Muscle of back (tissue), 3 donors: ENCODE measurements at regions not wholly inside any gene's neighbourhood (a gene's known extent, or its start where the extent isn't known, plus 50 kb on each side); places are given as distances from the start of the nearest gene placed in this dataset.

ENCODE experiments used
- DNase-seq, 3 donors: peaks; one replicate each; pipeline versions ENCODE4 v3.0.0 to v3.0.0-alpha.2; 2013

DNA sequence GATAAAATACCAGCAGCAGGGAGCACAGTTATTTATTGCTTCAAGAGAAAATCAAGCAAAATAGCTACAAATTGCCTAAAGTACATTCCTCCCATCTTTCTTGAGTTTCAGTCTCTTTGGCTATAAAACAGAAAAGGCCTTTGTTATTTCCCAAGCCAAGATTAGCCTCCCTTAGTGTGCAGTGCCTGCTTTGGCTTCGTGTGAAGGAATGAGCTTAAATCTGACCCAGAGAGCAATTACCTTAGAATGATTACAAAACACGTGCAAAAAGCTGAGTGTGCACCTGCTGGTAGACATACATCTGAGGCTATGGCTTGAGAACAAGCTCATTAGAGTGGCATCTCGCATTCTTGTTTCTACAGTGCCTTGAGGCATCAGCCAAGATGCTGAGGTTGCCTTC, 250.8 kb downstream of the C4orf33 start:
- DNase-seq = no peak

DNA sequence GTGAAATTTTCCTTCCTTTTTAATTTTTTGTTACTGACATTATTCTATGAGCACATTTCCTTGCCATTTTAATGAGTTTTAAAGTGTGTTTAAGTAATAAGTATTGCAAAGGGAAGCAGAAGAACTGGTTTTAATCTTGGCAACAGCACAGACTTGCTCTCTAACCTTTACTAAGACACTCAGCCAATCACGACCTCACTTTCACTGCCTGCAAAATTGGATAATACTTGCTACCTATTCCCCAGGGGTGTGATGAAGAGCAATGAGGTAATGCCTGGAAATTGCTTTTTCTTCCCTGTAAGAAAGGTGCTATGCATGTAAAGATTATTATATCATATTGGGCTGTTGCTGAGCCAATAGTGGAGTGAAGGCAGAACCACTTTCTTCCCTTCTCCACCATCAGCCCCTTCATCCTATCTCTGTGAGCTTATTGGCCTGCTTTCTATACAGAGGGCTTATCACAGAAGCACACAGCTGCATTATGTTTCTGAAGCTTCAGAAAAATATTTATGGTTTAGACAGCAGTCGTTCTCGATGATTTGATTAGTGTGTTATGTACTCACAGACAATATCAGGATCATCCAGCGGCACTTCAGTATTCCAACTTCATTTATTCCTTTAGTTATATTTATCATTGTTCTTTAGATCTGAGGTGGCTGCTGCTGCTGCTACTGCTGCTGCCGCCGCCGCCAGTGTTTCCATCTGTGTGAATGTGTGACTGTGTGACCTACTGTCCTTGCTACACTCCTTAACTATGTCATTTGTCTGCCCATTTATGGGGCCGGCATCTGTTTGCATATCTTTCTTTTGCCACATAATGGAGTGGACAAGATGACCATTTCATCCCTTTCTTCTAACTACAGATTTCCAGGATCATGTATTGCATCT, 255.1 kb downstream of the C4orf33 start:
- peak in 1 of 3 donors; percentile 71 for DNase-seq

GRCh38 chr4:129352480-129352879, 256.5 kb downstream of the C4orf33 start:
- no peak for DNase-seq

- DNase-seq = no peak
Measured at GRCh38 chr4:129353490-129353889, 257.5 kb downstream of the C4orf33 start.

GRCh38 chr4:129355031-129355430, 259.1 kb downstream of the C4orf33 start:
- DNase-seq = no peak

- DNase-seq = no peak
Measured at GRCh38 chr4:129355516-129355915, 259.6 kb downstream of the C4orf33 start.

DNA sequence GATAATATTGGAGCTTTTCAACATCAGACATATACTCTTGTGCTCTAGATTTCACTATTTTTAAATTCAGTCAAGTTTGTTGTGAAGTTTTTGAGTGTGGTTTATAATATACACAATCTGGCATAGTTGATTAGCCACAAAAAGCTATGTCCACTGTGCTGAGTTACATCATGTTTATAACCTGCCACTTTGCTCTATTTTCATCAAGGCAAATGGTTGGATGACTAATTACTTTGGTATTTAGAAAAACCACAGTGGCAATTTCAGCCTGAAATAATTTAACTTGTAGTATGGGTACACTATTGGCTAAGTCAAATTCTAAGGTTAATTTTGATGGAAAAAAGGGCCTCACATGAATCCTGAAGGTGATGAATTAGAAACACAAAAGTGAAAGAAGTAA, 262.6 kb downstream of the C4orf33 start:
- DNase-seq = no peak

GRCh38 chr4:129359461-129359860, 263.5 kb downstream of the C4orf33 start:
- no peak for DNase-seq

- DNase-seq = peak; percentile 71 to 87 (median 83)
Measured at GRCh38 chr4:129362691-129363274, 266.8 kb downstream of the C4orf33 start.

GRCh38 chr4:129364747-129365452, 268.9 kb downstream of the C4orf33 start:
- no peak for DNase-seq

GRCh38 chr4:129369361-129370010, 273.5 kb downstream of the C4orf33 start:
- DNase-seq = peak in 1 of 3 donors; percentile 57

DNA sequence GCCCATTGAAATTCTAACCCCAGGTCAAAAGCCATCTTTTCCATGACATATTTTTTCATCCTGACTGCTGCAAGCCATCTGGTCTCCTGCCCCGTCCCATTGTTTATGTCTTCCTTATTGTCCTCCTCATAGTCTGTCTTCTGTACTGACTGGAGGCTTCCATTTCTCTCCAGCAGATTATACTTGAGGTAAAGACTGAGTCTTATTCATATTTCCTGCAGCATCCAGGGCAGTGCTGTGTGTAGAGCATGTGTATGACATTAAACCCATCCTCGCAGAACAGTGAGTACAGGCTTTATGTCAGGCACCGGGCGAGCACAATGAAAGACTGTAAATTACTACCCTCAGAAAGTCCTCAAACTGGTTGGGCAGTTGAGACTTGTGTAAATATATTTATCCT, 275.1 kb downstream of the C4orf33 start:
- no peak for DNase-seq

DNA sequence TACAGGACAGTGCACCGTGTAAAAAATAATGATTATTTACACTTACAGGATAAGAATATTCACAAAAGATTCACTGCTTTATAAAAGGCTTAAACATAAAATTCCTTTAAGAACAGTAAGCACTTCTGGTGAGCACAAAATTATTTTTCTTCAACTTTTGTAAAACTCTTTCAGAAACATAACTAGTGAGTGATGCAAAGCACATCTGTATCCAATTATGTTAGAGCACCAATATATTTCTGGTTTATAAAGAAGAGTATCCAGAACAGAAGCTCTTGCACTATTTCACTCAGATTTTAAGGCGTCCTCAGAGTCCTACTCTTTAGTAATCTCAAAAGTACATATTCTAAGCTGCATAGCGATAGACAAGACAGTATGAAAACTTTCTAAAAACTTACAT, 276.0 kb downstream of the C4orf33 start:
- peak in 2 of 3 donors; percentile 32 to 73 for DNase-seq

GRCh38 chr4:129377131-129377845, 281.3 kb downstream of the C4orf33 start:
- peak in 1 of 3 donors; percentile 26 for DNase-seq

GRCh38 chr4:129378364-129378763, 282.4 kb downstream of the C4orf33 start:
- no peak for DNase-seq

- no peak for DNase-seq
Measured at GRCh38 chr4:129379429-129379828, 283.5 kb downstream of the C4orf33 start.

- DNase-seq = no peak
Measured at GRCh38 chr4:129384974-129385373, 289.0 kb downstream of the C4orf33 start.

GRCh38 chr4:129387666-129388065, 291.7 kb downstream of the C4orf33 start:
- no peak for DNase-seq

GRCh38 chr4:129393976-129394375, 298.0 kb downstream of the C4orf33 start:
- DNase-seq = no peak

DNA sequence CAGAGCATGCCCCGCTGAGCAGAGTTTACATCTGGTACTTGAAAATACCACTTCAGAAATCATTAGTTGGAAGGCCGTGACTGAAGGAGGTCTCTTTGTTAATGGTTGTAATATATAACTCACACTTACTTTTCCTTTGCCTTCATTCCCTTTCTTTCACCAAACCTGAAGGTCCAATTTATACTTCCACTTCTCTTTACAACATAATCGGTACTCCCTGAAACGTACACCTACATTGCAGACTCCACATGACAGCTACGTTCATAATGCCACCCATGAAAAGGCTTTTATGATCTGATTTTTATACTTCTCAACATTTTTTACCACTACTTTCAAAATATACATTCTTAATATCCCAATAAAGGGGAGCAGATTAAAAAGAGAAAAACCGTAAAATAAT, 298.7 kb downstream of the C4orf33 start:
- DNase-seq = no peak

DNA sequence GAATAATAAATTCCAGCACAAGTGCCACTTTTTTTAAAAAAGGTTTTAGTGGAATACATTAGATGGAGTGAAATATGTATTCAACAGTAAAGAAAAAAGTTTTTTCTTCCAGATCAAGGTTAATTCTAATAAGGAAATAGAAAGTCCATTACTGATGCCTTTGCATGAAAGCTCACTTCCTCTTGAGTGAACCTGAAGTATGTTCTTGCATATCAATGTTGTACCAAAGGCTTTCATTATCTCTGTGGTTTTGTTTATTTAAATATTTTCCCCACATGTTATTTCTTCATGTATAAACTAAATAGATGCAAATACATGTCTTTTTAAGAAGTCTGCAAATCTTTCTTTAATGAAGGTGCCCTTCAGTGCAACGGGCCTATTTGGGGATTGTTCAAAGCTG, 307.9 kb downstream of the C4orf33 start:
- DNase-seq = no peak

DNA sequence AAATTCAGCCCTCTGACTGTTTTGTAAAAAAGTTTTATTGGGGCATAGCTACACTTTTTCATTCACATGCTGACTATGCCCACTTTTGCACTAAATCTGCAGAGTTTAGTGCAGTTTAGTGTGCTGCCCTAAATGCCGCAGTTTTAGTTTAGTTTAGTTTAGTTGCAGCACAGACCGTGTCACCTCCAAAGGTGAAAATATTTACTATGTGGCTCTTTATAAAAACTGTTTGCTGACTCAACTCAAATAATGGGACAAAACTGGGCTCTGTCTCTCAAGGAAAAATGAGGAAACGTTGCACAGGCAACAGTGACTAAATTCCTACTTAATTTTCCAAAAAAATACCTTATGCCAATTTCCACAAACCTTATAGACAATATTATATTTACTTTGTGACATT, 314.2 kb downstream of the C4orf33 start:
- DNase-seq = no peak
